ENCODE measurements at regions not wholly inside any gene's neighbourhood (a gene's known extent, or its start where the extent isn't known, plus 50 kb on each side); places are given as distances from the start of the nearest gene placed in this dataset.

GRCh38 chr18:51248685-51249084, 51.2 kb upstream of the MEX3C start:
- no peaks in the 10 kb centered on the region for H3K9me3 ChIP-seq (ENCODE audit: low read depth, low read length, poor library complexity, severe bottlenecking)
- H3K36me3 ChIP-seq (ENCODE audit: insufficient read depth, low read length, poor library complexity, severe bottlenecking): no peaks in the 10 kb centered on the region
- no peaks in the 10 kb centered on the region for H3K4me1 ChIP-seq (ENCODE audit: insufficient read depth, low read length, poor library complexity, severe bottlenecking)
- no peak for DNase-seq (ENCODE audit: low spot score)
- H3K4me3 ChIP-seq (ENCODE audit: low read depth, low read length, poor library complexity, severe bottlenecking): no peak overlapping the region
- H3K27ac ChIP-seq (ENCODE audit: low read depth, low read length, poor library complexity, severe bottlenecking): no peak overlapping the region
- no peaks in the 10 kb centered on the region for H3K27me3 ChIP-seq (replicated peaks; ENCODE audit: insufficient read depth, low read depth, low read length, poor library complexity)
- ChIA-PET CTCF (no interaction called here), POLR2A (ENCODE audit: low non-redundant PET) (no interaction called here)
- no peak for TF ChIP-seq CTCF (conservative IDR thresholded peaks at IDR 0.05; ENCODE audit: low read depth, low read length)
- TF ChIP-seq EZH2 (IDR thresholded peaks at IDR 0.05; ENCODE audit: borderline replicate concordance, low read depth, low read length, poor library complexity, severe bottlenecking): no peak
- no TSS peak for BruUV-seq (replicated peaks)
- intact Hi-C loops (cut with micrococcal nuclease; ENCODE audit: unreplicated experiment): no loop called here

- Histone ChIP-seq H3K4me3 (ENCODE audit: low read depth, low read length, poor library complexity, severe bottlenecking) (no peak overlapping the region), H3K36me3 (ENCODE audit: insufficient read depth, low read length, poor library complexity, severe bottlenecking) (no peaks in the 10 kb centered on the region), H3K27me3 (replicated peaks; ENCODE audit: insufficient read depth, low read depth, low read length, poor library complexity) (no peaks in the 10 kb centered on the region), H3K27ac (ENCODE audit: low read depth, low read length, poor library complexity, severe bottlenecking) (no peak overlapping the region), H3K4me1 (ENCODE audit: insufficient read depth, low read length, poor library complexity, severe bottlenecking) (no peaks in the 10 kb centered on the region), H3K9me3 (ENCODE audit: low read depth, low read length, poor library complexity, severe bottlenecking) (no peaks in the 10 kb centered on the region)
- TF ChIP-seq CTCF (conservative IDR thresholded peaks at IDR 0.05; ENCODE audit: low read depth, low read length): no peak
- BruUV-seq (replicated peaks): no TSS peak
- intact Hi-C loops (cut with micrococcal nuclease; ENCODE audit: unreplicated experiment): no loop called here
- no peak for DNase-seq (ENCODE audit: low spot score)
- POLR2A ChIA-PET (ENCODE audit: low non-redundant PET): no interaction called here
- CTCF ChIA-PET: no interaction called here
Measured at GRCh38 chr18:51250006-51250405, 52.5 kb upstream of the MEX3C start.

GRCh38 chr18:51250458-51251024, 53.1 kb upstream of the MEX3C start:
- TF ChIP-seq CTCF (conservative IDR thresholded peaks at IDR 0.05; ENCODE audit: low read depth, low read length) (no peak), EZH2 (IDR thresholded peaks at IDR 0.05; ENCODE audit: borderline replicate concordance, low read depth, low read length, poor library complexity, severe bottlenecking) (no peak)
- H3K36me3 ChIP-seq (ENCODE audit: insufficient read depth, low read length, poor library complexity, severe bottlenecking): no peaks in the 10 kb centered on the region
- POLR2A ChIA-PET (ENCODE audit: low non-redundant PET): no interaction called here

More at GRCh38 chr18:51250458-51251024, 53.1 kb upstream of the MEX3C start:
- no peak for DNase-seq (ENCODE audit: low spot score)
- no peak overlapping the region for H3K27ac ChIP-seq (ENCODE audit: low read depth, low read length, poor library complexity, severe bottlenecking)
- no TSS peak for BruUV-seq (replicated peaks)
- CTCF ChIA-PET: no interaction called here
- no peaks in the 10 kb centered on the region for H3K4me1 ChIP-seq (ENCODE audit: insufficient read depth, low read length, poor library complexity, severe bottlenecking)
- intact Hi-C loops (cut with micrococcal nuclease; ENCODE audit: unreplicated experiment): no loop called here
- H3K4me3 ChIP-seq (ENCODE audit: low read depth, low read length, poor library complexity, severe bottlenecking): no peak overlapping the region
- H3K9me3 ChIP-seq (ENCODE audit: low read depth, low read length, poor library complexity, severe bottlenecking): no peaks in the 10 kb centered on the region
- no peaks in the 10 kb centered on the region for H3K27me3 ChIP-seq (replicated peaks; ENCODE audit: insufficient read depth, low read depth, low read length, poor library complexity)

All from A673 (cell line).